Mesendoderm (in vitro differentiated cells): ENCODE measurements at regions not wholly inside any gene's neighbourhood (a gene's known extent, or its start where the extent isn't known, plus 50 kb on each side); places are given as distances from the start of the nearest gene placed in this dataset.

Source experiments
- DNase-seq: peaks from one replicate; pipeline ENCODE4 v3.0.0; 2013
- H2AK5ac ChIP-seq: 2 replicates; pipeline ENCODE4 v1.6.1; 2013; ENCODE audit warnings: low read length, inconsistent platforms
- H2BK120ac ChIP-seq: 2 replicates; pipeline ENCODE4 v1.6.1; 2013; ENCODE audit warnings: low read depth, mild to moderate bottlenecking, low read length, moderate library complexity, mixed read lengths
- H2BK15ac ChIP-seq: replicated peaks from 2 replicates; pipeline ENCODE4 v1.6.1; 2013; ENCODE audit warnings: low read depth, mild to moderate bottlenecking, moderate library complexity
- H2BK5ac ChIP-seq: 2 replicates; pipeline ENCODE4 v1.6.1; 2013; ENCODE audit warnings: low read length, inconsistent platforms
- H3K18ac ChIP-seq: 2 replicates; pipeline ENCODE4 v1.6.1; 2013; ENCODE audit warnings: mild to moderate bottlenecking, low read length, mixed read lengths
- H3K23ac ChIP-seq: one replicate; pipeline ENCODE4 v1.6.1; 2013; ENCODE audit warnings: low read length
- H3K27ac ChIP-seq: 2 replicates; pipeline ENCODE4 v1.5.1; 2013; ENCODE audit warnings: low read depth, mild to moderate bottlenecking, inconsistent platforms, low read length, moderate library complexity
- H3K27me3 ChIP-seq: 2 replicates; pipeline ENCODE4 v1.6.1; 2013; ENCODE audit warnings: low read length, control low read depth, mild to moderate bottlenecking, inconsistent platforms; ENCODE audit not compliant: insufficient read depth, poor library complexity
- H3K36me3 ChIP-seq: 2 replicates; pipeline ENCODE4 v1.6.1; 2013; ENCODE audit warnings: low read length, inconsistent platforms; ENCODE audit not compliant: control insufficient read depth, insufficient read depth
- H3K4ac ChIP-seq: one replicate; pipeline ENCODE4 v1.6.1; 2013; ENCODE audit warnings: low read depth, mild to moderate bottlenecking, low read length, moderate library complexity
- H3K4me1 ChIP-seq: 2 replicates; pipeline ENCODE4 v1.6.1; 2013; ENCODE audit warnings: low read depth, low read length, inconsistent platforms; ENCODE audit not compliant: control insufficient read depth
- H3K4me2 ChIP-seq: 2 replicates; pipeline ENCODE4 v1.6.1; 2013; ENCODE audit warnings: low read length
- H3K4me3 ChIP-seq: 2 replicates; pipeline ENCODE4 v1.5.1; 2013; ENCODE audit warnings: mild to moderate bottlenecking, low read length
- H3K56ac ChIP-seq: one replicate; pipeline ENCODE4 v1.6.1; 2013; ENCODE audit warnings: low read length
- H3K79me1 ChIP-seq: 2 replicates; pipeline ENCODE4 v1.6.1; 2013; ENCODE audit warnings: low read length, inconsistent platforms
- H3K79me2 ChIP-seq: 2 replicates; pipeline ENCODE4 v1.6.1; 2013; ENCODE audit warnings: mild to moderate bottlenecking, low read length; ENCODE audit not compliant: control insufficient read depth, insufficient read depth
- H3K9ac ChIP-seq: 2 replicates; pipeline ENCODE4 v1.6.1; 2013; ENCODE audit warnings: low read length, inconsistent platforms
- H4K5ac ChIP-seq: one replicate; pipeline ENCODE4 v1.6.1; 2013; ENCODE audit warnings: low read length
- H4K8ac ChIP-seq: one replicate; pipeline ENCODE4 v1.6.1; 2013; ENCODE audit warnings: low read depth, mild to moderate bottlenecking, control low read depth, low read length, moderate library complexity
- WGBS: extraction: QIAGEN DNeasy Blood & Tissue Kit; methylation state at CpG from one replicate; pipeline ENCODE4 v1.1.7; 2013; ENCODE audit warnings: low lambda C conversion rate, missing lambda C conversion rate; ENCODE audit not compliant: insufficient coverage; ENCODE audit errors: extremely low coverage; 5-methylcytosine and 5-hydroxymethylcytosine counted together

GRCh38 chr5:62933261-62933660, 354.6 kb downstream of the LRRC70 start:
- Histone ChIP-seq H2AK5ac (no peak overlapping the region), H3K4me1 (peaks cover 2% of the 10 kb centered on the region), H2BK5ac (no peak overlapping the region), H3K18ac (no peak overlapping the region), H3K9ac (no peak overlapping the region), H3K4me2 (no peak overlapping the region), H3K27me3 (no peaks in the 10 kb centered on the region), H3K23ac (no peak overlapping the region), H3K36me3 (no peaks in the 10 kb centered on the region), H3K56ac (no peak overlapping the region), H3K4ac (no peak overlapping the region), H2BK15ac (no peak overlapping the region), H4K5ac (no peak overlapping the region), H3K4me3 (no peak overlapping the region), H3K79me2 (no peaks in the 10 kb centered on the region), H2BK120ac (no peak overlapping the region), H4K8ac (no peak overlapping the region), H3K27ac (no peak overlapping the region), H3K79me1 (no peaks in the 10 kb centered on the region)
- WGBS: no CpG with 5 or more reads among the region's 3 CpGs
- DNase-seq: no peak

- WGBS: no CpG with 5 or more reads among the region's 3 CpGs
- no peak overlapping the region for H3K56ac ChIP-seq
- H2AK5ac ChIP-seq: no peak overlapping the region
- H3K9ac ChIP-seq: no peak overlapping the region
- no peak overlapping the region for H3K4me2 ChIP-seq
- no peaks in the 10 kb centered on the region for H3K79me2 ChIP-seq
- H3K18ac ChIP-seq: no peak overlapping the region
- no peaks in the 10 kb centered on the region for H3K79me1 ChIP-seq
- no peak overlapping the region for H4K8ac ChIP-seq
- no peak overlapping the region for H2BK120ac ChIP-seq
- no peaks in the 10 kb centered on the region for H3K4me1 ChIP-seq
- H3K4ac ChIP-seq: no peak overlapping the region
- H3K23ac ChIP-seq: no peak overlapping the region
- DNase-seq: no peak
- H2BK15ac ChIP-seq: no peak overlapping the region
- H2BK5ac ChIP-seq: no peak overlapping the region
- H4K5ac ChIP-seq: no peak overlapping the region
- H3K4me3 ChIP-seq: no peak overlapping the region
- H3K36me3 ChIP-seq: no peaks in the 10 kb centered on the region
- no peaks in the 10 kb centered on the region for H3K27me3 ChIP-seq
- H3K27ac ChIP-seq: no peak overlapping the region
Measured at GRCh38 chr5:62931153-62931950, 352.7 kb downstream of the LRRC70 start.

- Histone ChIP-seq H3K4me1 (no peaks in the 10 kb centered on the region), H3K4ac (no peak overlapping the region), H3K4me3 (no peak overlapping the region), H3K79me1 (no peaks in the 10 kb centered on the region), H3K9ac (no peak overlapping the region), H2AK5ac (no peak overlapping the region), H4K5ac (no peak overlapping the region), H3K27ac (no peak overlapping the region), H3K79me2 (no peaks in the 10 kb centered on the region), H3K56ac (no peak overlapping the region), H3K23ac (no peak overlapping the region), H3K18ac (no peak overlapping the region), H2BK15ac (no peak overlapping the region), H3K27me3 (no peaks in the 10 kb centered on the region), H2BK120ac (no peak overlapping the region), H2BK5ac (no peak overlapping the region), H3K36me3 (no peaks in the 10 kb centered on the region), H4K8ac (no peak overlapping the region), H3K4me2 (no peak overlapping the region)
- no peak for DNase-seq
- WGBS: no CpG with 5 or more reads among the region's 3 CpGs
Measured at GRCh38 chr5:62922191-62922590, 343.6 kb downstream of the LRRC70 start.

GRCh38 chr5:62920856-62921255, 342.2 kb downstream of the LRRC70 start:
- no CpG with 5 or more reads among the region's 1 CpG for WGBS
- Histone ChIP-seq H3K23ac (no peak overlapping the region), H3K4me3 (no peak overlapping the region), H3K18ac (no peak overlapping the region), H3K4ac (no peak overlapping the region), H2BK15ac (no peak overlapping the region), H3K79me2 (no peaks in the 10 kb centered on the region), H3K36me3 (no peaks in the 10 kb centered on the region), H3K4me2 (no peak overlapping the region), H2BK120ac (no peak overlapping the region), H3K27me3 (no peaks in the 10 kb centered on the region), H4K8ac (no peak overlapping the region), H2BK5ac (no peak overlapping the region), H3K4me1 (no peaks in the 10 kb centered on the region), H2AK5ac (no peak overlapping the region), H3K56ac (no peak overlapping the region), H3K9ac (no peak overlapping the region), H3K27ac (no peak overlapping the region), H3K79me1 (no peaks in the 10 kb centered on the region), H4K5ac (no peak overlapping the region)
- DNase-seq: no peak

- no peak for DNase-seq
- no peak overlapping the region for H2BK5ac ChIP-seq
- no peak overlapping the region for H3K4ac ChIP-seq
- H4K5ac ChIP-seq: no peak overlapping the region
- H3K18ac ChIP-seq: no peak overlapping the region
- WGBS: no CpG with 5 or more reads among the region's 1 CpG
- H3K27ac ChIP-seq: no peak overlapping the region
- no peak overlapping the region for H2BK15ac ChIP-seq
- H3K27me3 ChIP-seq: no peaks in the 10 kb centered on the region
- no peak overlapping the region for H3K9ac ChIP-seq
- no peak overlapping the region for H2BK120ac ChIP-seq
- no peak overlapping the region for H4K8ac ChIP-seq
- no peak overlapping the region for H3K4me3 ChIP-seq
- no peaks in the 10 kb centered on the region for H3K79me2 ChIP-seq
- no peaks in the 10 kb centered on the region for H3K79me1 ChIP-seq
- H3K56ac ChIP-seq: no peak overlapping the region
- H3K36me3 ChIP-seq: no peaks in the 10 kb centered on the region
- H3K23ac ChIP-seq: no peak overlapping the region
- H2AK5ac ChIP-seq: no peak overlapping the region
- H3K4me1 ChIP-seq: no peaks in the 10 kb centered on the region
- H3K4me2 ChIP-seq: no peak overlapping the region
Measured at GRCh38 chr5:62909326-62909725, 330.7 kb downstream of the LRRC70 start.

- Histone ChIP-seq H2BK5ac (no peak overlapping the region), H3K4me2 (no peak overlapping the region), H3K56ac (no peak overlapping the region), H3K4me1 (no peaks in the 10 kb centered on the region), H3K79me1 (no peaks in the 10 kb centered on the region), H3K4ac (no peak overlapping the region), H4K8ac (no peak overlapping the region), H2BK120ac (no peak overlapping the region), H3K4me3 (no peak overlapping the region), H3K18ac (no peak overlapping the region), H3K27ac (no peak overlapping the region), H4K5ac (no peak overlapping the region), H2AK5ac (no peak overlapping the region), H3K9ac (no peak overlapping the region), H3K36me3 (no peaks in the 10 kb centered on the region), H3K27me3 (no peaks in the 10 kb centered on the region), H3K79me2 (no peaks in the 10 kb centered on the region), H3K23ac (no peak overlapping the region), H2BK15ac (no peak overlapping the region)
- WGBS: no CpG with 5 or more reads among the region's 2 CpGs
- DNase-seq: no peak
Measured at GRCh38 chr5:62902126-62902525, 323.5 kb downstream of the LRRC70 start.
